Mesodermal cell (in vitro differentiated cells): ENCODE measurements at regions not wholly inside any gene's neighbourhood (a gene's known extent, or its start where the extent isn't known, plus 50 kb on each side); places are given as distances from the start of the nearest gene placed in this dataset.
"Not testable (repeated sequence)": the region's sequence is repeated elsewhere in the genome, so short reads cannot be mapped to it uniquely, and the experiment has no call there.

ENCODE experiments used
- H3K27ac ChIP-seq: 2 replicates; pipeline ENCODE4 v1.7.0; 2013; ENCODE audit warnings: mild to moderate bottlenecking, low read depth, low read length, moderate library complexity; ENCODE audit not compliant: severe bottlenecking
- H3K36me3 ChIP-seq: 2 replicates; pipeline ENCODE4 v1.7.1; 2013; ENCODE audit warnings: mild to moderate bottlenecking, low read length, moderate library complexity; ENCODE audit not compliant: control insufficient read depth, insufficient read depth
- H3K4me1 ChIP-seq: one replicate; pipeline ENCODE4 v1.7.1; 2013; ENCODE audit warnings: mild to moderate bottlenecking, low read length; ENCODE audit not compliant: insufficient read depth, control insufficient read depth, poor library complexity, severe bottlenecking
- H3K4me3 ChIP-seq: 2 replicates; pipeline ENCODE4 v1.7.0; 2013; ENCODE audit warnings: low read length, control low read depth, mild to moderate bottlenecking; ENCODE audit not compliant: insufficient read depth, poor library complexity, severe bottlenecking; ENCODE audit errors: extremely low read depth
- H3K9me3 ChIP-seq: 2 replicates; pipeline ENCODE4 v1.7.1; 2013; ENCODE audit warnings: mild to moderate bottlenecking, low read length, moderate library complexity; ENCODE audit not compliant: control insufficient read depth
- WGBS, 2 experiments: methylation state at CpG; one replicate each; pipeline ENCODE4 v1.1.5; 2013; ENCODE audit warnings: missing lambda C conversion rate in 2 of 2; ENCODE audit not compliant: insufficient coverage in 2 of 2; 5-methylcytosine and 5-hydroxymethylcytosine counted together

GRCh38 chr21:15443740-15444117 lies 286.1 kb upstream of the USP25 start:
- Histone ChIP-seq H3K9me3 (no peaks in the 10 kb centered on the region), H3K4me1 (no peaks in the 10 kb centered on the region), H3K27ac (no peak overlapping the region), H3K36me3 (no peaks in the 10 kb centered on the region), H3K4me3 (no peak overlapping the region)
- 60% methylated on average over 1 of the region's 2 CpGs; no CpG with 5 or more reads in 1 of the 2 experiments for WGBS, 2 experiments

- 32 to 57% methylated on average over 3 to 5 of the region's 7 CpGs for WGBS, 2 experiments
- H3K9me3 ChIP-seq: no peaks in the 10 kb centered on the region
- no peaks in the 10 kb centered on the region for H3K4me1 ChIP-seq
- no peaks in the 10 kb centered on the region for H3K36me3 ChIP-seq
- no peak overlapping the region for H3K27ac ChIP-seq
- no peak overlapping the region for H3K4me3 ChIP-seq
These were observed 285.4 kb upstream of the USP25 start for GRCh38 chr21:15444118-15444960.

GRCh38 chr21:15445327-15445726 lies 284.5 kb upstream of the USP25 start:
- WGBS, 2 experiments: no CpG with 5 or more reads among the region's 2 CpGs
- no peak overlapping the region for H3K4me3 ChIP-seq
- H3K9me3 ChIP-seq: no peaks in the 10 kb centered on the region
- no peaks in the 10 kb centered on the region for H3K36me3 ChIP-seq
- no peaks in the 10 kb centered on the region for H3K4me1 ChIP-seq
- H3K27ac ChIP-seq: no peak overlapping the region

- 58 to 66% methylated on average over 2 to 3 of the region's 3 CpGs for WGBS, 2 experiments
These were observed 283.6 kb upstream of the USP25 start for GRCh38 chr21:15446223-15446622.

GRCh38 chr21:15449556-15449955 lies 280.2 kb upstream of the USP25 start:
- no peaks in the 10 kb centered on the region for H3K36me3 ChIP-seq
- H3K9me3 ChIP-seq: no peaks in the 10 kb centered on the region
- no peak overlapping the region for H3K27ac ChIP-seq
- WGBS, 2 experiments: no CpG with 5 or more reads among the region's 1 CpG
- H3K4me3 ChIP-seq: no peak overlapping the region
- H3K4me1 ChIP-seq: no peaks in the 10 kb centered on the region

More at GRCh38 chr21:15446223-15446622, 283.6 kb upstream of the USP25 start:
- Histone ChIP-seq H3K4me3 (no peak overlapping the region), H3K9me3 (no peaks in the 10 kb centered on the region), H3K36me3 (no peaks in the 10 kb centered on the region), H3K27ac (no peak overlapping the region), H3K4me1 (no peaks in the 10 kb centered on the region)

- Histone ChIP-seq H3K4me1 (no peaks in the 10 kb centered on the region), H3K4me3 (no peak overlapping the region), H3K9me3 (no peaks in the 10 kb centered on the region), H3K27ac (no peak overlapping the region), H3K36me3 (no peaks in the 10 kb centered on the region)
These were observed 276.5 kb upstream of the USP25 start for GRCh38 chr21:15453261-15453660.

- H3K4me1 ChIP-seq, H3K27ac ChIP-seq, H3K4me3 ChIP-seq, H3K9me3 ChIP-seq, H3K36me3 ChIP-seq: not testable (repeated sequence)
- no CpG with 5 or more reads among the region's 1 CpG for WGBS, 2 experiments
These were observed 276.0 kb upstream of the USP25 start for GRCh38 chr21:15453785-15454184.

GRCh38 chr21:15454931-15455330 lies 274.9 kb upstream of the USP25 start:
- no CpG with 5 or more reads among the region's 2 CpGs for WGBS, 2 experiments
- not testable (repeated sequence) for H3K4me1 ChIP-seq, H3K36me3 ChIP-seq, H3K9me3 ChIP-seq, H3K4me3 ChIP-seq, H3K27ac ChIP-seq

GRCh38 chr21:15455819-15456462 lies 273.8 kb upstream of the USP25 start:
- WGBS, 2 experiments: 83 to 88% methylated on average over 12 to 13 of the region's 14 CpGs
- Histone ChIP-seq H3K36me3 (no peaks in the 10 kb centered on the region), H3K4me3 (no peak overlapping the region), H3K9me3 (no peaks in the 10 kb centered on the region), H3K27ac (no peak overlapping the region), H3K4me1 (no peaks in the 10 kb centered on the region)

GRCh38 chr21:15457965-15458364 lies 271.8 kb upstream of the USP25 start:
- no peak overlapping the region for H3K4me3 ChIP-seq
- no peaks in the 10 kb centered on the region for H3K36me3 ChIP-seq
- no peaks in the 10 kb centered on the region for H3K9me3 ChIP-seq
- WGBS, 2 experiments: no CpG with 5 or more reads among the region's 3 CpGs
- no peak overlapping the region for H3K27ac ChIP-seq
- no peaks in the 10 kb centered on the region for H3K4me1 ChIP-seq

- no CpG with 5 or more reads among the region's 1 CpG for whole genome bisulfite sequencing, 2 experiments
- H3K9me3 ChIP-seq: no peaks in the 10 kb centered on the region
- no peaks in the 10 kb centered on the region for H3K36me3 ChIP-seq
- no peak overlapping the region for H3K27ac ChIP-seq
- H3K4me3 ChIP-seq: no peak overlapping the region
- no peaks in the 10 kb centered on the region for H3K4me1 ChIP-seq
These were observed 267.7 kb upstream of the USP25 start for GRCh38 chr21:15462092-15462491.
